ENCODE measurements at regions not wholly inside any gene's neighbourhood (a gene's known extent, or its start where the extent isn't known, plus 50 kb on each side); places are given as distances from the start of the nearest gene placed in this dataset.

- CTCF ChIA-PET: no interaction called here
- Histone ChIP-seq H3K27me3 (ENCODE audit: control insufficient read depth, insufficient read depth, low read length) (no peaks in the 10 kb centered on the region), H4K8ac (ENCODE audit: low read depth in 2 of 2, low read length in 2 of 2) (no peak overlapping the region), H3K4ac (ENCODE audit: low read depth, low read length) (no peak overlapping the region), H4K20me1 (ENCODE audit: insufficient read depth, low read length) (no peaks in the 10 kb centered on the region), H3K9me3 (ENCODE audit: control insufficient read depth, insufficient read depth, low read length) (no peaks in the 10 kb centered on the region), H3K9ac (ENCODE audit: low read depth, low read length) (no peak overlapping the region), H3K4me3 (ENCODE audit: insufficient read depth, low read depth, low read length) (no peak overlapping the region), H2AFZ (replicated peaks; ENCODE audit: low read length, poor library complexity) (no peak overlapping the region), H3K36me3 (ENCODE audit: control insufficient read depth, insufficient read depth, low read length) (no peaks in the 10 kb centered on the region), H3K9me1 (ENCODE audit: insufficient read depth, low read length) (no peaks in the 10 kb centered on the region), H4K91ac (ENCODE audit: insufficient read depth, low read depth, low read length) (no peak overlapping the region), H3K4me2 (ENCODE audit: low read depth, low read length) (no peak overlapping the region), H2BK120ac (ENCODE audit: low read depth, low read length) (no peak overlapping the region), H3K27ac (ENCODE audit: insufficient read depth, low read length) (no peak overlapping the region), H2BK20ac (ENCODE audit: low read depth, low read length) (no peak overlapping the region), H2BK15ac (ENCODE audit: low read depth, low read length) (no peak overlapping the region), H4K5ac (ENCODE audit: low read depth, low read length) (no peak overlapping the region), H2BK5ac (ENCODE audit: low read depth, low read length, poor library complexity, severe bottlenecking) (no peak overlapping the region), H2AK5ac (ENCODE audit: low read depth, low read length) (no peak overlapping the region), H3K14ac (replicated peaks; ENCODE audit: low read depth, low read length) (no peak overlapping the region), H3K79me1 (ENCODE audit: low read depth in 1 of 2, low read length in 2 of 2) (no peaks in the 10 kb centered on the region), H3K18ac (ENCODE audit: low read depth, low read length) (no peak overlapping the region), H3K23ac (ENCODE audit: low read depth, low read length) (no peak overlapping the region), H3K56ac (ENCODE audit: extremely low read depth, insufficient read depth, low read length) (no peak overlapping the region), H3K4me1 (ENCODE audit: control insufficient read depth, insufficient read depth, low read length) (no peaks in the 10 kb centered on the region), H2AK9ac (replicated peaks; ENCODE audit: low read depth, low read length, poor library complexity) (no peak overlapping the region)
- dilution Hi-C loops (cut with HindIII; ENCODE audit: low sequenced_read_pairs, unreplicated experiment): no loop called here
- WGBS, 2 experiments (ENCODE audit: extremely low coverage in 2 of 2, insufficient read length in 1 of 2): no CpG with 5 or more reads among the region's 4 CpGs
- TF ChIP-seq MXI1 (IDR thresholded peaks at IDR 0.05; ENCODE audit: borderline replicate concordance, low read depth, low read length) (no peak), RAD21 (IDR thresholded peaks at IDR 0.05; ENCODE audit: low read length) (no peak), CHD1 (IDR thresholded peaks at IDR 0.05; ENCODE audit: low read depth, low read length) (no peak), USF2 (IDR thresholded peaks at IDR 0.05; ENCODE audit: low read depth, low read length) (no peak), CTCF (conservative IDR thresholded peaks at IDR 0.05; ENCODE audit: low read depth, low read length) (no peak), NFE2L2 (IDR thresholded peaks at IDR 0.05; ENCODE audit: low read depth, low read length) (no peak), ELK1 (IDR thresholded peaks at IDR 0.05; ENCODE audit: borderline replicate concordance, low read depth, low read length) (no peak), RCOR1 (IDR thresholded peaks at IDR 0.05; ENCODE audit: insufficient replicate concordance, low read length) (no peak), SMC3 (IDR thresholded peaks at IDR 0.05; ENCODE audit: low read depth, low read length) (no peak), CEBPB (IDR thresholded peaks at IDR 0.05; ENCODE audit: low read depth, low read length) (no peak), BHLHE40 (IDR thresholded peaks at IDR 0.05; ENCODE audit: low read depth, low read length) (no peak), MAFK (IDR thresholded peaks at IDR 0.05; ENCODE audit: low read depth, low read length) (no peak), MAZ (IDR thresholded peaks at IDR 0.05; ENCODE audit: borderline replicate concordance, low read depth, low read length) (no peak), POLR2A (IDR thresholded peaks at IDR 0.05; ENCODE audit: low read depth, low read length) (no peak), FOS (IDR thresholded peaks at IDR 0.05; ENCODE audit: low read depth, low read length) (no peak), RFX5 (IDR thresholded peaks at IDR 0.05; ENCODE audit: low read depth, low read length) (no peak)
- in situ Hi-C loops (cut with MboI; ENCODE audit: low sequenced_read_pairs): no loop called here
- DNase-seq (no peak), ATAC-seq (ENCODE audit: low read depth) (no peak)
- POLR2A ChIA-PET (ENCODE audit: unreplicated experiment): no interaction called here
- intact Hi-C loops (cut with micrococcal nuclease): no loop called here
- no TSS peak for BruUV-seq (replicated peaks)
Observed at GRCh38 chr6:119874381-119874780, 524.8 kb upstream of the MAN1A1 start.

Data from IMR-90 (cell line).